Keratinocyte (primary cell): ENCODE measurements at regions not wholly inside any gene's neighbourhood (a gene's known extent, or its start where the extent isn't known, plus 50 kb on each side); places are given as distances from the start of the nearest gene placed in this dataset.

Source experiments
- CTCF ChIP-seq, 3 experiments: IDR thresholded peaks in 1 of 3; conservative IDR thresholded peaks in 1 of 3; optimal IDR thresholded peaks in 1 of 3; 2 replicates in 2 of 3; 3 replicates in 1 of 3; pipeline versions ENCODE3 to v1.5.1; 2011; ENCODE audit warnings: low read length in 3 of 3, mild to moderate bottlenecking in 3 of 3, moderate library complexity in 2 of 3, control low read depth in 1 of 3, inconsistent platforms in 1 of 3; ENCODE audit not compliant: insufficient read depth in 2 of 3; ENCODE audit errors: extremely low read depth in 1 of 3
- EZH2 ChIP-seq: IDR thresholded peaks from one replicate; pipeline ENCODE4 v1.6.1; 2012; ENCODE audit warnings: inconsistent platforms, mild to moderate bottlenecking, low read length, moderate library complexity

DNA sequence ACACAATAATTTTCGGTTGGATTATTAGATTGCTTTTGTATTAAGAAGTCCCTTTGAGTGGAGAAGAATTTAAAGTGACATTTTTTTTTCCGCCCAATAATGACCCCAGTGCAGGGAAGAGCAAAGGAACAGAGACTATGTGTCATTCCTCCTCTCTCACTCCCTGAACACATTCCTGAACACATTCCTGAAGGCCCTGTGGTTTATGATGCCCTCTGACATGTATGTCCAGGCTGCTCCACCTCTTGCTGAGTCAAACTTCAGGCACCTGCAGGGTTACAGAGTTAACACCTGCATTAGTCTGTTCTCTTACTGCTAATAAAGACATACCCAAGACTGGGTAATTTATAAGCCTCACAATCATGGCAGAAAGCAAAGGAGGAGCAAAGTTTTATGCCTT is 704.0 kb upstream of the LRRN3 start:
- TF ChIP-seq CTCF (optimal IDR thresholded peaks at IDR 0.05 in 1 of 3, IDR thresholded peaks at IDR 0.05 in 1 of 3, conservative IDR thresholded peaks at IDR 0.05 in 1 of 3; ENCODE audit: extremely low read depth in 1 of 3, insufficient read depth in 2 of 3, low read length in 3 of 3) (no peak), EZH2 (no peak)
